ENCODE measurements at regions not wholly inside any gene's neighbourhood (a gene's known extent, or its start where the extent isn't known, plus 50 kb on each side); places are given as distances from the start of the nearest gene placed in this dataset.

GRCh38 chrX:65903750-65904149 is 136.1 kb downstream of the VSIG4 start:
- H3K79me2 ChIP-seq (ENCODE audit: control insufficient read depth in 1 of 2, insufficient read depth in 2 of 2, low read length in 2 of 2): no peaks in the 10 kb centered on the region
- H3K4me2 ChIP-seq (ENCODE audit: insufficient read depth in 1 of 2, low read depth in 2 of 2, low read length in 2 of 2): no peak overlapping the region
- no peak overlapping the region for H3K9ac ChIP-seq (replicated peaks in 1 of 4; ENCODE audit: extremely low read depth in 1 of 4, low read depth in 3 of 4, low read length in 3 of 4)
- H2AFZ ChIP-seq (ENCODE audit: low read length): no peak overlapping the region
- no peak overlapping the region for H2BK15ac ChIP-seq (ENCODE audit: low read length)
- no peak overlapping the region for H2BK20ac ChIP-seq (ENCODE audit: low read length)
- H3K23me2 ChIP-seq (ENCODE audit: low read depth, low read length): no peaks in the 10 kb centered on the region
- no peak overlapping the region for H4K91ac ChIP-seq (replicated peaks; ENCODE audit: insufficient read length, low read length)
- no peak overlapping the region for H3K56ac ChIP-seq (replicated peaks; ENCODE audit: insufficient read length, low read depth, low read length)
- no peaks in the 10 kb centered on the region for H3K27me3 ChIP-seq (replicated peaks in 1 of 4; ENCODE audit: control insufficient read depth in 3 of 4, extremely low read depth in 1 of 4, insufficient read depth in 3 of 4, low read length in 3 of 4)
- H3K23ac ChIP-seq (ENCODE audit: insufficient read length): no peak overlapping the region
- peaks cover 3 to 14% of the 10 kb centered on the region in 2 experiments; a peak in 3 of 4 replicates for H3K9me3 ChIP-seq (ENCODE audit: insufficient read depth in 2 of 2, low read depth in 1 of 2, low read length in 1 of 2)
- H3K18ac ChIP-seq (ENCODE audit: extremely low read depth, low read length): no peak overlapping the region
- 50% methylated on average over 1 of the region's 1 CpG; no CpG with 5 or more reads in 1 of the 2 experiments for WGBS, 2 experiments (ENCODE audit: extremely low coverage in 1 of 2, insufficient coverage in 1 of 2, insufficient read length in 1 of 2, insufficient replicate concordance in 2 of 2, low coverage in 1 of 2, low lambda C conversion rate in 2 of 2, missing lambda C conversion rate in 1 of 2)
- DNase-seq (ENCODE audit: low read depth in 1 of 2, low spot score in 2 of 2) (no peak), FAIRE-seq (no peak)
- H2BK12ac ChIP-seq (ENCODE audit: low read depth, low read length): no peak overlapping the region
- H3K4me3 ChIP-seq (ENCODE audit: extremely low read depth in 1 of 4, insufficient read depth in 2 of 4, low read depth in 3 of 4, low read length in 4 of 4): no peak overlapping the region
- H4K5ac ChIP-seq (ENCODE audit: insufficient read length, low read depth, low read length): no peak overlapping the region
- no peak overlapping the region for H4K8ac ChIP-seq (ENCODE audit: extremely low read depth, insufficient read depth, low read length)
- no peaks in the 10 kb centered on the region for H3K36me3 ChIP-seq (ENCODE audit: control insufficient read depth in 2 of 4, insufficient read depth in 4 of 4, low read length in 3 of 4)
- no peaks in the 10 kb centered on the region for H4K20me1 ChIP-seq (replicated peaks in 1 of 2; ENCODE audit: control insufficient read depth in 1 of 2, insufficient read depth in 2 of 2, low read length in 2 of 2)
- no peak overlapping the region for H3K4ac ChIP-seq (replicated peaks; ENCODE audit: insufficient read length, low read depth, low read length)
- H2BK5ac ChIP-seq (ENCODE audit: low read depth, low read length): no peak overlapping the region
- no peak overlapping the region for H3K27ac ChIP-seq (ENCODE audit: low read depth, low read length)
- CTCF ChIA-PET (ENCODE audit: partially characterized antibody): no interaction called here
- no peak overlapping the region for H2AK5ac ChIP-seq (ENCODE audit: low read depth, low read length)
- no peaks in the 10 kb centered on the region for H3K79me1 ChIP-seq (ENCODE audit: low read depth, low read length)
- POLR2A ChIA-PET (ENCODE audit: partially characterized antibody): no interaction called here
- no peak overlapping the region for H3K14ac ChIP-seq (ENCODE audit: insufficient read length)
- H3K4me1 ChIP-seq (replicated peaks in 1 of 4; ENCODE audit: control insufficient read depth in 3 of 4, insufficient read depth in 4 of 4, low read length in 3 of 4): no peaks in the 10 kb centered on the region
- H2BK120ac ChIP-seq (replicated peaks; ENCODE audit: low read depth, low read length): no peak overlapping the region
- no peak for TF ChIP-seq JUND (IDR thresholded peaks at IDR 0.05; ENCODE audit: low read length)
- no peak for TF ChIP-seq CTBP2 (IDR thresholded peaks at IDR 0.05; ENCODE audit: borderline replicate concordance, insufficient read depth, insufficient read length, low read length)
- TF ChIP-seq BCL11A (IDR thresholded peaks at IDR 0.05; ENCODE audit: low read depth in 2 of 2, low read length in 2 of 2): no peak
- TF ChIP-seq ASH2L (IDR thresholded peaks at IDR 0.05; ENCODE audit: low read length): no peak
- TF ChIP-seq MAFK (IDR thresholded peaks at IDR 0.05; ENCODE audit: low read depth, low read length): no peak
- no peak for TF ChIP-seq JUN (IDR thresholded peaks at IDR 0.05; ENCODE audit: low read depth, low read length)
- TF ChIP-seq PHF8 (conservative IDR thresholded peaks at IDR 0.05; ENCODE audit: low read depth, low read length): no peak

Data from H1 (cell line).